Mesenchymal stem cell (in vitro differentiated cells and primary cell): ENCODE measurements at regions not wholly inside any gene's neighbourhood (a gene's known extent, or its start where the extent isn't known, plus 50 kb on each side); places are given as distances from the start of the nearest gene placed in this dataset.

Experiments
- DNase-seq: peaks from one replicate; pipeline ENCODE4 v3.0.0-alpha.2; 2013
- H2AFZ ChIP-seq: one replicate; pipeline ENCODE4 v1.6.1; 2013; ENCODE audit warnings: low read depth, mild to moderate bottlenecking, control low read depth, inconsistent platforms, low read length, moderate library complexity
- H2AK5ac ChIP-seq: 2 replicates; pipeline ENCODE4 v1.6.1; 2013; ENCODE audit warnings: low read length, moderate library complexity, mild to moderate bottlenecking, inconsistent platforms; ENCODE audit not compliant: severe bottlenecking
- H2BK120ac ChIP-seq: one replicate; pipeline ENCODE4 v1.6.1; 2013; ENCODE audit warnings: low read depth, mild to moderate bottlenecking, inconsistent platforms, low read length, moderate library complexity
- H2BK12ac ChIP-seq, 2 experiments: one replicate each; pipeline ENCODE4 v1.6.1; 2013; ENCODE audit warnings: inconsistent platforms in 2 of 2, low read length in 2 of 2, mild to moderate bottlenecking in 2 of 2, moderate library complexity in 2 of 2, control low read depth in 1 of 2
- H2BK15ac ChIP-seq: one replicate; pipeline ENCODE4 v1.6.1; 2013; ENCODE audit warnings: mild to moderate bottlenecking, low read depth, inconsistent platforms; ENCODE audit not compliant: poor library complexity, severe bottlenecking
- H2BK5ac ChIP-seq: 2 replicates; pipeline ENCODE4 v1.6.1; 2013; ENCODE audit warnings: low read depth, mild to moderate bottlenecking, low read length, control low read depth, inconsistent platforms; ENCODE audit not compliant: poor library complexity, severe bottlenecking
- H3K14ac ChIP-seq, 2 experiments: one replicate each; pipeline ENCODE4 v1.6.1; 2013; ENCODE audit warnings: inconsistent platforms in 2 of 2, low read length in 2 of 2, control low read depth in 1 of 2, mild to moderate bottlenecking in 1 of 2, moderate library complexity in 1 of 2
- H3K18ac ChIP-seq, 2 experiments: one replicate each; pipeline ENCODE4 v1.6.1; 2013; ENCODE audit warnings: inconsistent platforms in 2 of 2, low read length in 2 of 2, control low read depth in 1 of 2, low read depth in 1 of 2, mild to moderate bottlenecking in 1 of 2
- H3K23ac ChIP-seq, 2 experiments: one replicate each; pipeline ENCODE4 v1.6.1; 2013; ENCODE audit warnings: inconsistent platforms in 2 of 2, low read length in 2 of 2, mild to moderate bottlenecking in 2 of 2, moderate library complexity in 2 of 2, control low read depth in 1 of 2
- H3K27ac ChIP-seq: 2 replicates; pipeline ENCODE4 v1.5.1; 2013; ENCODE audit warnings: mild to moderate bottlenecking, moderate library complexity, low read length, control low read depth, inconsistent platforms; ENCODE audit not compliant: poor library complexity, severe bottlenecking
- H3K27me3 ChIP-seq, 2 experiments: 2 replicates each; pipeline versions ENCODE4 v1.6.1 to v1.7.0; 2013; ENCODE audit warnings: low read length in 2 of 2, mild to moderate bottlenecking in 2 of 2, moderate library complexity in 2 of 2, control low read depth in 1 of 2, inconsistent platforms in 1 of 2; ENCODE audit not compliant: control insufficient read depth in 1 of 2, insufficient read depth in 1 of 2
- H3K36me3 ChIP-seq, 2 experiments: 2 replicates each; pipeline versions ENCODE4 v1.6.1 to v1.7.0; 2013; ENCODE audit warnings: low read length in 2 of 2, control low read depth in 1 of 2, inconsistent platforms in 1 of 2, low read depth in 1 of 2, mild to moderate bottlenecking in 1 of 2; ENCODE audit not compliant: insufficient read depth in 2 of 2, control insufficient read depth in 1 of 2
- H3K4ac ChIP-seq, 2 experiments: one replicate each; pipeline ENCODE4 v1.6.1; 2013; ENCODE audit warnings: inconsistent platforms in 2 of 2, low read length in 2 of 2, mild to moderate bottlenecking in 2 of 2, moderate library complexity in 2 of 2, control low read depth in 1 of 2, low read depth in 1 of 2
- H3K4me1 ChIP-seq: 2 replicates; pipeline ENCODE4 v1.6.1; 2013; ENCODE audit warnings: low read depth, low read length, control low read depth; ENCODE audit not compliant: control insufficient read depth, insufficient read depth
- H3K4me2 ChIP-seq: 2 replicates; pipeline ENCODE4 v1.6.1; 2013; ENCODE audit warnings: low read length, mild to moderate bottlenecking, inconsistent platforms; ENCODE audit not compliant: poor library complexity, severe bottlenecking
- H3K4me3 ChIP-seq, 2 experiments: 2 replicates each; pipeline versions ENCODE4 v1.5.1 to v1.7.0; 2013; ENCODE audit warnings: low read length in 2 of 2, mild to moderate bottlenecking in 2 of 2, control low read depth in 1 of 2, low read depth in 1 of 2; ENCODE audit not compliant: insufficient read depth in 1 of 2
- H3K79me1 ChIP-seq: replicated peaks from 2 replicates; pipeline ENCODE4 v1.6.1; 2013; ENCODE audit warnings: mild to moderate bottlenecking, control low read depth, low read length, inconsistent platforms; ENCODE audit not compliant: poor library complexity, severe bottlenecking
- H3K9ac ChIP-seq: 2 replicates; pipeline ENCODE4 v1.7.0; 2013; ENCODE audit warnings: mild to moderate bottlenecking, low read length, moderate library complexity
- H3K9me3 ChIP-seq: 2 replicates; pipeline ENCODE4 v1.7.0; 2013; ENCODE audit warnings: mild to moderate bottlenecking, low read length; ENCODE audit not compliant: control insufficient read depth
- H4K8ac ChIP-seq: one replicate; pipeline ENCODE4 v1.6.1; 2013; ENCODE audit warnings: inconsistent platforms, mild to moderate bottlenecking, low read length, moderate library complexity
- H4K91ac ChIP-seq: one replicate; pipeline ENCODE4 v1.6.1; 2013; ENCODE audit warnings: mild to moderate bottlenecking, low read length, inconsistent platforms
- WGBS: methylation state at CpG from one replicate; pipeline ENCODE4 v1.1.7; 2013; ENCODE audit warnings: mixed read lengths; 5-methylcytosine and 5-hydroxymethylcytosine counted together

GRCh38 chr17:34198519-34198918 is 56.6 kb upstream of the CCL2 start:
- Histone ChIP-seq H3K9ac (no peak overlapping the region), H2BK12ac (no peak overlapping the region), H3K4me2 (no peak overlapping the region), H3K4me1 (no peaks in the 10 kb centered on the region), H2AFZ (no peak overlapping the region), H4K8ac (no peak overlapping the region), H3K9me3 (peaks cover 6% of the 10 kb centered on the region), H4K91ac (no peak overlapping the region), H3K4me3 (no peak overlapping the region), H3K4ac (no peak overlapping the region), H3K23ac (no peak overlapping the region), H3K27me3 (no peaks in the 10 kb centered on the region), H2AK5ac (no peak overlapping the region), H3K14ac (no peak overlapping the region), H3K36me3 (no peaks in the 10 kb centered on the region), H3K79me1 (no peaks in the 10 kb centered on the region), H2BK120ac (no peak overlapping the region), H2BK5ac (no peak overlapping the region), H3K18ac (no peak overlapping the region), H3K27ac (no peak overlapping the region), H2BK15ac (no peak overlapping the region)
- WGBS = 100% methylated on average over 1 of the region's 1 CpG
- DNase-seq = no peak

GRCh38 chr17:34199454-34199853 is 55.6 kb upstream of the CCL2 start:
- 50% methylated on average over 5 of the region's 7 CpGs for WGBS
- H3K23ac ChIP-seq = no peak overlapping the region
- H2BK15ac ChIP-seq = no peak overlapping the region
- H2AFZ ChIP-seq = no peak overlapping the region
- no peak overlapping the region for H3K18ac ChIP-seq
- no peak overlapping the region for H2AK5ac ChIP-seq
- H3K27ac ChIP-seq = no peak overlapping the region
- no peaks in the 10 kb centered on the region for H3K79me1 ChIP-seq
- H3K4me2 ChIP-seq = no peak overlapping the region
- H3K4me1 ChIP-seq = no peaks in the 10 kb centered on the region
- no peak overlapping the region for H3K4me3 ChIP-seq
- H2BK120ac ChIP-seq = no peak overlapping the region
- peaks cover 7% of the 10 kb centered on the region for H3K9me3 ChIP-seq
- H4K91ac ChIP-seq = no peak overlapping the region
- no peak overlapping the region for H3K4ac ChIP-seq
- H4K8ac ChIP-seq = no peak overlapping the region
- no peak overlapping the region for H2BK12ac ChIP-seq
- H3K9ac ChIP-seq = no peak overlapping the region
- no peak overlapping the region for H3K14ac ChIP-seq
- H3K36me3 ChIP-seq = no peaks in the 10 kb centered on the region
- no peak overlapping the region for H2BK5ac ChIP-seq
- no peak for DNase-seq
- no peaks in the 10 kb centered on the region for H3K27me3 ChIP-seq

- H3K27me3 ChIP-seq = no peaks in the 10 kb centered on the region
- no peak overlapping the region for H3K4me3 ChIP-seq
- peaks cover 7% of the 10 kb centered on the region for H3K9me3 ChIP-seq
- H3K9ac ChIP-seq = no peak overlapping the region
- DNase-seq = peak; percentile 76
- H4K8ac ChIP-seq = no peak overlapping the region
- no peak overlapping the region for H2AFZ ChIP-seq
- no peak overlapping the region for H2BK120ac ChIP-seq
- no peak overlapping the region for H3K4ac ChIP-seq
- no peak overlapping the region for H3K23ac ChIP-seq
- no peaks in the 10 kb centered on the region for H3K36me3 ChIP-seq
- H3K4me2 ChIP-seq = no peak overlapping the region
- 29% methylated on average over 4 of the region's 8 CpGs for WGBS
- H4K91ac ChIP-seq = no peak overlapping the region
- no peaks in the 10 kb centered on the region for H3K4me1 ChIP-seq
- no peak overlapping the region for H3K27ac ChIP-seq
- no peak overlapping the region for H2BK12ac ChIP-seq
- no peak overlapping the region for H2AK5ac ChIP-seq
- H3K14ac ChIP-seq = no peak overlapping the region
- no peak overlapping the region for H3K18ac ChIP-seq
- H3K79me1 ChIP-seq = no peaks in the 10 kb centered on the region
- no peak overlapping the region for H2BK5ac ChIP-seq
- H2BK15ac ChIP-seq = no peak overlapping the region
Observed at GRCh38 chr17:34199932-34200534, 55.1 kb upstream of the CCL2 start.

- Histone ChIP-seq H3K9me3 (peaks cover 7% of the 10 kb centered on the region), H3K27ac (no peak overlapping the region), H4K91ac (no peak overlapping the region), H2BK120ac (no peak overlapping the region), H3K14ac (no peak overlapping the region), H2AFZ (no peak overlapping the region), H2BK5ac (no peak overlapping the region), H2BK12ac (no peak overlapping the region), H4K8ac (no peak overlapping the region), H2BK15ac (no peak overlapping the region), H3K9ac (no peak overlapping the region), H3K4ac (no peak overlapping the region), H3K36me3 (no peaks in the 10 kb centered on the region), H3K4me1 (no peaks in the 10 kb centered on the region), H3K27me3 (no peaks in the 10 kb centered on the region), H3K23ac (no peak overlapping the region), H2AK5ac (no peak overlapping the region), H3K79me1 (no peaks in the 10 kb centered on the region), H3K4me3 (no peak overlapping the region), H3K4me2 (no peak overlapping the region), H3K18ac (no peak overlapping the region)
- WGBS = 84% methylated on average over 1 of the region's 1 CpG
- no peak for DNase-seq
Observed at GRCh38 chr17:34201225-34201624, 53.9 kb upstream of the CCL2 start.
